Uterus (tissue), 2 donors: ENCODE measurements at regions not wholly inside any gene's neighbourhood (a gene's known extent, or its start where the extent isn't known, plus 50 kb on each side); places are given as distances from the start of the nearest gene placed in this dataset.

ENCODE experiments used
- POLR2A ChIP-seq, 2 donors: fragments of 450-650 bp; IDR thresholded peaks; one replicate each; pipeline ENCODE4 v1.6.1; 2016; ENCODE audit warnings: antibody characterized with exemption in 2 of 2, mild to moderate bottlenecking in 1 of 2, moderate library complexity in 1 of 2
- TF ChIP-seq, protein P1 (sequence below), 4 experiments: fragments of 200-600 bp in 2 of 4; fragments of 450-650 bp in 2 of 4; sonication (generic) in 2 of 4; IDR thresholded peaks; one replicate each; pipeline ENCODE4 v1.5.1; 2016 to 2019; ENCODE audit warnings: antibody characterized with exemption in 4 of 4, mild to moderate bottlenecking in 2 of 4, moderate library complexity in 1 of 4

DNA sequence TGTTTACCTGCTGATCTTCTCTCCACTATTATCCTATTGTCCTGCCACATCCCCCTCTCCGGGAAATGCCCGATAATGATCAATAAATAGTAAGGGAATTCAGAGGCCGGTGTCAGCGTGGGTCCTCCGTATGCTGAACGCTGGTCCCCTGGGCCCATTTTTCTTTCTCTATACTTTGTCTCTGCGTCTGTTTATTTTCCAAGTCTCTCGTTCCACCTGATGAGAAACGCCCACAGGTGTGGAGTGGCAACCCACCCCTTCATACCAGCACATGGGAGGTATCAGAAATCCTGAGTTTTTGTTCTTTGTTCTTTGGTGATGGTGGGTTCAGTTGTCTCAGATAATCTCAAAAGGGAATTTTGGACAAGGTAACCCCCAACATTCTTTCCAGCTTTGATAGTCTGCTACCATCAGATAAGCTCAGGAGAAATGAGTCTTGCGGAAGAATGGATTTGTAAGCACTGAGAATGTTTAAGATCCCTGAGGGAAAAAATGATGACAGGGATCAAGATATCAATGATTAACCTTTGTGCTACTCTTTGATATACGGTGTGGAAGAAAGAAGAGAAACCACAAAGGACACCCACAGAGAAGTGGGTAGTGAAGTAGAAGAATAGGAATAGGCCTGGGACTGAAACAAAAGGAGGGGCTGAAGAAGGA, 117.9 kb downstream of the CEP44 start:
- TF ChIP-seq, protein P1, sequence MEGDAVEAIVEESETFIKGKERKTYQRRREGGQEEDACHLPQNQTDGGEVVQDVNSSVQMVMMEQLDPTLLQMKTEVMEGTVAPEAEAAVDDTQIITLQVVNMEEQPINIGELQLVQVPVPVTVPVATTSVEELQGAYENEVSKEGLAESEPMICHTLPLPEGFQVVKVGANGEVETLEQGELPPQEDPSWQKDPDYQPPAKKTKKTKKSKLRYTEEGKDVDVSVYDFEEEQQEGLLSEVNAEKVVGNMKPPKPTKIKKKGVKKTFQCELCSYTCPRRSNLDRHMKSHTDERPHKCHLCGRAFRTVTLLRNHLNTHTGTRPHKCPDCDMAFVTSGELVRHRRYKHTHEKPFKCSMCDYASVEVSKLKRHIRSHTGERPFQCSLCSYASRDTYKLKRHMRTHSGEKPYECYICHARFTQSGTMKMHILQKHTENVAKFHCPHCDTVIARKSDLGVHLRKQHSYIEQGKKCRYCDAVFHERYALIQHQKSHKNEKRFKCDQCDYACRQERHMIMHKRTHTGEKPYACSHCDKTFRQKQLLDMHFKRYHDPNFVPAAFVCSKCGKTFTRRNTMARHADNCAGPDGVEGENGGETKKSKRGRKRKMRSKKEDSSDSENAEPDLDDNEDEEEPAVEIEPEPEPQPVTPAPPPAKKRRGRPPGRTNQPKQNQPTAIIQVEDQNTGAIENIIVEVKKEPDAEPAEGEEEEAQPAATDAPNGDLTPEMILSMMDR (IDR thresholded peaks at IDR 0.05): no peak
- no peak for TF ChIP-seq POLR2A (IDR thresholded peaks at IDR 0.05)
